DMS 273 (cell line): ENCODE measurements at regions not wholly inside any gene's neighbourhood (a gene's known extent, or its start where the extent isn't known, plus 50 kb on each side); places are given as distances from the start of the nearest gene placed in this dataset.
"Not testable (repeated sequence)": the region's sequence is repeated elsewhere in the genome, so short reads cannot be mapped to it uniquely, and the experiment has no call there.

Source experiments
- DNase-seq: peaks from one replicate; lab custom pipeline; 2025; ENCODE audit not compliant: unreplicated experiment; lab: John Stamatoyannopoulos, UW

- DNase-seq: no peak
Observed at GRCh38 chr3:83251490-83251889, 1490.0 kb upstream of the GBE1 start.

GRCh38 chr3:83250613-83251012, 1489.2 kb upstream of the GBE1 start:
- no peak for DNase-seq

GRCh38 chr3:83248454-83248853, 1487.0 kb upstream of the GBE1 start:
- DNase-seq: no peak

GRCh38 chr3:83235180-83235814, 1473.9 kb upstream of the GBE1 start:
- DNase-seq: no peak

GRCh38 chr3:83233715-83234114, 1472.3 kb upstream of the GBE1 start:
- no peak for DNase-seq

- no peak for DNase-seq
Observed at GRCh38 chr3:83230841-83231240, 1469.4 kb upstream of the GBE1 start.

GRCh38 chr3:83230376-83230775, 1468.9 kb upstream of the GBE1 start:
- DNase-seq: no peak

GRCh38 chr3:83226751-83227150, 1465.3 kb upstream of the GBE1 start:
- no peak for DNase-seq

GRCh38 chr3:83224101-83224868, 1462.8 kb upstream of the GBE1 start:
- peak; percentile 23 for DNase-seq

GRCh38 chr3:83218383-83219200, 1457.1 kb upstream of the GBE1 start:
- DNase-seq: peak; percentile 19

- not testable (repeated sequence) for DNase-seq
Observed at GRCh38 chr3:83217595-83218118, 1456.2 kb upstream of the GBE1 start.

GRCh38 chr3:83216919-83217594, 1455.6 kb upstream of the GBE1 start:
- DNase-seq: no peak

GRCh38 chr3:83195243-83195642, 1433.8 kb upstream of the GBE1 start:
- DNase-seq: no peak

GRCh38 chr3:83193526-83193925, 1432.1 kb upstream of the GBE1 start:
- no peak for DNase-seq

- DNase-seq: no peak
Observed at GRCh38 chr3:83189634-83190033, 1428.2 kb upstream of the GBE1 start.

- no peak for DNase-seq
Observed at GRCh38 chr3:83169473-83169872, 1408.0 kb upstream of the GBE1 start.

GRCh38 chr3:83150896-83151295, 1389.5 kb upstream of the GBE1 start:
- DNase-seq: no peak

- no peak for DNase-seq
Observed at GRCh38 chr3:83140983-83141382, 1379.5 kb upstream of the GBE1 start.

GRCh38 chr3:83131236-83131635, 1369.8 kb upstream of the GBE1 start:
- DNase-seq: no peak

- no peak for DNase-seq
Observed at GRCh38 chr3:83122774-83123350, 1361.4 kb upstream of the GBE1 start.

GRCh38 chr3:83093222-83093572, 1331.8 kb upstream of the GBE1 start:
- no peak for DNase-seq
